Left lobe of liver (tissue), 2 donors: ENCODE measurements at regions not wholly inside any gene's neighbourhood (a gene's known extent, or its start where the extent isn't known, plus 50 kb on each side); places are given as distances from the start of the nearest gene placed in this dataset.

Experiments
- ATAC-seq: fragments of 200-7000 bp; cut with Tn5 transposase; one replicate; pipeline ENCODE4 v1.9.1; 2020; ENCODE audit warnings: mild to moderate bottlenecking, moderate library complexity
- DNase-seq: peaks from one replicate; pipeline ENCODE4 v3.0.0-alpha.2; 2020; ENCODE audit warnings: low spot score
- donor health status: DM: no; HTN: no; CAD: no; lungs with moderate emphysema.
- donor health status: DM: no; HTN: yes; CAD: no.

DNA sequence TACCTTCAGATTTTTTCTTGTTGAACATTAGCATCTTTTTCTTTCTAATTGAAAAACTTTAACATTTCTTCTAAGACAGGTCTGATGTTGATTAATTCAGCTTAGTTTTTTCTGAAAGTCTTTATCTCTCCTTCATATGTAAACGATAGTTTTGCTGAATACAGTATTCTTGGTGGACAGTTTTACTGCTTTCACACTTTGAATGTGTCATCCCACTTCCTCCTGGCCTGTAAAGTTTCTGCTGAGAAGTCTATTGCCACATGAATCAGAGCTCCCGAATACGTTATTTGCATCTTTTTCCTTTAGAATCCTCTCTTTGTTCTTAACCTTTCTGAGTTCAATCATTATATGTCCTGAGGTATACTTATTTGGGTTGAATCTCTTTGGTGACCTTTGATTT, 344.2 kb downstream of the OLFM3 start:
- DNase-seq (no peak), ATAC-seq (no peak)

DNA sequence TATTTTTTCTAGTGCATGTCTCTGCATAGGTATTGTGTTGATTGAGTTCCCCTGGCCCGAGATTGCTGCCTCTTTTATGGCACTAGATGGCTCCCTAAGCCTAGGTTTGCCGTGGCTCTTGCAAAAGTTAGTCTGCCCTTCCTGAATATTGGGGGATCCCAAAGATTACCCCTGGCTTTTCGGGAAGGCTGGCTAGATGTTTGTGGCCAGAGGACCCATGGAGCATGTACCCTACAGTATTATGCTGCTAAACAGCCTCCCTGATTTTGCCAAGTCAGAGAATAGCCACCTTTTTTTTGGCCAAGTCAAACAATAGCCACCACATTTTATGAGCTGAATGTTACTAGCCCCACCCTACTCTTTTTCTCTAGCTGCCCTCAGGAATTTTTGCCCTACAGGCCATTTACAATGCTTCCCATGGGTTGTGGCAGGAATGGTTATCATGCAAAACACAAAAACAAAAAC, 343.2 kb downstream of the OLFM3 start:
- DNase-seq (no peak), ATAC-seq (no peak)

DNA sequence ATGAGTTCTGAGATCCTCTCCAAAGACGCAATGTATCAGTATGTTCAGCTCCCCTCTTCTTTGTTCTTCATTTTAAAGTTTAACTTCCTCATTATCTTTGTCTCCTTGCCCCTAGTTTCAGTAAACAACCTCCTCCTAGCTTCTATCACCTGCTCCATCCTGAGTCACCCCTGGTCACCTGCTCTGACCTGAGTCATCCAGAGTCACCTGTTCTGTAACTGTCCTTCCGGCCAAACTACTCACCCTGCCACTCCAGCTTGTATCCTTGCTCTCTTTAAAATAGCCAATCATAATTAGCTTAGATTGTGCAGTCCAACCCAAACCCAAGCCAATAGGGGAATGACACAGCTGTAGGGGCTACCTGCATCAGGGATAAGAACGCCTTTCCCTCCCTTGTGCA, 332.0 kb downstream of the OLFM3 start:
- ATAC-seq (no peak), DNase-seq (no peak)

GRCh38 chr1:101667761-101668160, 329.0 kb downstream of the OLFM3 start:
- no peak for ATAC-seq

DNA sequence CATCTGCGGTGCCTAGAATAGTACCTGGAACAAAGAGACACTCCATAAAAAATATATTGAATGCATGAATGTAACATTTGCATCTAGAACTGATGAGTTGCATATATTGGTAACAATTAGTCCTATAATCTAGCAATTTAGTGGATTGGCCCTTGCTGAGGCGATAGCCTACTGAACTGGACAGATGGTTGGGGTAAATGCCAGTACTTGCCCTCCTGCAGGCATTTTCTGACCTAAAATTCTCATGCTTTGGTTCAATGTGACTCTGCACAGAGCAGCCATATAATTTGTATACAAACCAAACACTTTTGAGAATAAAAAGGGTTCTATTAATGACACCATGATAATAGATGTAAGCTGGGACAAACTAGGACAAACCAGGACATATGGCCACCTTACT, 313.6 kb downstream of the OLFM3 start:
- no peak for DNase-seq
- no peak for ATAC-seq

More at GRCh38 chr1:101667761-101668160, 329.0 kb downstream of the OLFM3 start:
- DNase-seq: no peak

GRCh38 chr1:101683561-101683960, 313.2 kb downstream of the OLFM3 start:
- DNase-seq (no peak), ATAC-seq (no peak)

DNA sequence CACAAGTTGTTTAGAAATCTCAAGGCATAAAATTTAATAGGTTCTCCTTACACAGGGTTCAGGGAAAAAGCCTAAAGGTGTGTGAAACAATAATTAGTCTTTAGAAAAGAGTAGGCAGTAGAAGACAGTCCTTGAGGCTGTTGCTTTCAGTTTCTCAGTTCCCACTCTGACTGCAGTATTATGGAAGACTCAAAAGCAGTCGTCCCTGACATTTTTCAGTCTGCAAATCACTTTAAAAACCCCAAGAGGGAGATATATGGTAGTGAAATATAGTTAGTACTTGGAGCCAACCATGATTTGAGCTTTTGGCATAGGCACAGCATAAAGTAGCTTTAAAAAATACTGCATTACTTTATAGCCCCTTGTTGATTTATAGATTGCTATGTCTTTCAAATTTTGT, 299.7 kb downstream of the OLFM3 start:
- DNase-seq (no peak), ATAC-seq (no peak)

GRCh38 chr1:101698681-101699080, 298.0 kb downstream of the OLFM3 start:
- no peak for DNase-seq

DNA sequence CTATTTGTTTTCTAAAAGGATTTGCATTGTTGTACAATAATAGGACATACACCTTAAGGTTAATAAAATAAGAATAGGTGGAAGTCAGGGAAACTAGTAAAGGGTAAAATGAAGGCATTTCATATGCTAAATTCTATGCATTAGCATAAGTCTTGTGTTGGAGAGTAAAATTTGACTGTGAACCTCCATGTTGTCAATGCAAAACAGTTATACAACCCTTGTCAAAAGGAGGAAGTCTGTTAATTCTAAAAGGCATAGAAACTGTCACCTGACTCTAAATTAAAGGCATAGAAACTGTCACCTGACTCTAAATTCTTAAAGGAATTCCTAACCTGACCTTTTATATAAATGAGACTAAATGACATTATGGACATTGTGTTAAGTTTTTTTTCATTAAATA, 291.8 kb downstream of the OLFM3 start:
- ATAC-seq (no peak), DNase-seq (no peak)

More at GRCh38 chr1:101698681-101699080, 298.0 kb downstream of the OLFM3 start:
- ATAC-seq: no peak

GRCh38 chr1:101706366-101706765, 290.4 kb downstream of the OLFM3 start:
- no peak for DNase-seq
- no peak for ATAC-seq

DNA sequence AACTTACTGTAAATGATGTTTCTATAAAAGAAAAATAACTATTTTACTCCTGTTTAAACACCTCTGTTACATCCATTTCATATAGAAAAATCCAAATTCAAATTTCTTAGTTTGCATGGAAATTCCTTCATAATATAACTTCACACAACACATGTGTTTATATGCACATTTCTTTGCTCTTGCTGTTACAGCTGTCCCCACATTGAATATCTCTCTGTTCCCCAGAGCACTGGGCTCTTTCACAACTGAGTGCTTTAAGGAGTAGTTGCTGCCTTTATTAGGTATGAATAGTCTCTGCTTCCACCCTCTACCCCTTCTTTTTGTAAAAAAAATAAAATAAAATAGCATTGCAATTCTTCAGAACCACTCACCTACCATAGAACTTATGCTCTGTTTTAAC, 287.0 kb downstream of the OLFM3 start:
- ATAC-seq (no peak), DNase-seq (no peak)

DNA sequence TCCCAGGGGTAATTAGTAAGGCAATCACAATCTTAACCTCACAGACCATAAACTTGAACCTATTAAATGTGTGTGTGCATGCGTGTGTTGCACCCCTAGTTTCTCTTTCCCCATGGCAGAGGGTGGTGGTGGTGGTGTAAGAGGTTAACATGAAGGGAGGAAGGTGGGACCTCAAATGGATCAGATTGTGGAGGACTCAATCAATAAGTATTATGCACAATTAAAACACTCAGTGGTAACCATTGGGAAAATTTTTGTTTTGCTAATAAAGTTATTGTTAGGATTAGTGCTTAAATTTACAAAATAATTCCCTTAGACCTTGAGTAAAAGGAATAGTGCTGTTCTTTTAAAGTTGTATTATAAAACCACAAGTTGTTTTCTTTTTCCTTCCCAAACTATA, 283.0 kb downstream of the OLFM3 start:
- ATAC-seq: no peak
- DNase-seq: no peak

DNA sequence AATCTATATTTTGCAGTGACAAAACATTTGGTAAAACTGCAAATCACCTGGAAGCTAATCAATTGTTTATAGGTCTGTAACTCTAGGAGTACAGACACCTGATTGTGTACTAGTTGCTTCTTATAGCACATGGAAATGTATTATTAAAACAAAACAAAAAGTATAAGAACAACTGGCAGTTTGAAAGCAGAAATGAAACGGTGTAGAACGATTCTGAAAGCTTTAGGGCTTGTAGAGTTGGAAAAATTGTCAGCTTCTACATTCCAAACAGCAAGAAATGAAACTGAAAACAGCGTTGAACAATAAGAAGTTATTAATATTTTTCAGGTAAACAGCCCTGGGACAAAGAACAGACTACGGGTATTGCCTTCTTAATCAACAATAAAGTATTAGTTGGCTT, 273.3 kb downstream of the OLFM3 start:
- DNase-seq (no peak), ATAC-seq (no peak)

- no peak for DNase-seq
- ATAC-seq: no peak
These were observed 268.7 kb downstream of the OLFM3 start for GRCh38 chr1:101728029-101728428.

- ATAC-seq (no peak), DNase-seq (no peak)
These were observed 266.2 kb downstream of the OLFM3 start for GRCh38 chr1:101730559-101730958.

DNA sequence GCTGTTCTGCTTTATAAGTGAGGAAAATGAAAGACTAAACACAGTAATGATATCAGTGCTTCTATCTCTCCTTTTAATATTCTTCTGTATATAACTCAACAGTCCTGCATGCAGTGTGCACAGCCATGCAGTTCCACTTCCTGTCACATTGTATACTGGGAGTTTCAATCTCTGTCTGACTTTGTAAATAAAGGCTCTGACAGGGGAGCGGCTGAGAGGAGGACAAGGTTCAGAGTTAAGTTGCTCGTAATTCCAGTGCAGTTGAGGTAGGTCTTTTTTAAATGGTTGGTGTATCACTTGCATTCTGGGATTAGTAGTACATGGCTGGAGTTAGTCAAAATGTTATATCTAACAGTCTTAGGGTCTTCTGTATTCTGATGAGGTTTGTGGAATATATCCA, 264.5 kb downstream of the OLFM3 start:
- ATAC-seq: no peak
- no peak for DNase-seq

DNA sequence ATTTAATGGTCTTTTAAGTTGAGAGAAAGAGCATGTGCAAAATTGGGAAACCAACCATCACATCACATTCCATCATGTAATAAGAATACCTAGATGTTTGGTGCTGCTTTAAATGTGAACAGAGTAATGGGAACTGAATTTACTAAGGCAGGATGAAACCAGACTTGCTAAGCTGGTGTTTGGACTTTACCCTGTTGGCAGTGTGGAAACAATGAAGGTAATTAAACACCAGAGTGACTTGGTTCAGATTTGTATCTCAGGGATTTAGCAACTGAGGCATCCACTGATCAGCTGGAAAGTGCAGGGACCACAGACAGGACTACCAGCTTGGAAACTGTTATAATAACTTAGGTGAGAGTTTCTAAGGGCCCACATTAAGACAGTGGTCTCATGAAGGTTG, 263.4 kb downstream of the OLFM3 start:
- no peak for DNase-seq
- no peak for ATAC-seq

- DNase-seq (no peak), ATAC-seq (no peak)
These were observed 258.3 kb downstream of the OLFM3 start for GRCh38 chr1:101738475-101738874.

GRCh38 chr1:101739146-101739545, 257.6 kb downstream of the OLFM3 start:
- DNase-seq (no peak), ATAC-seq (no peak)

DNA sequence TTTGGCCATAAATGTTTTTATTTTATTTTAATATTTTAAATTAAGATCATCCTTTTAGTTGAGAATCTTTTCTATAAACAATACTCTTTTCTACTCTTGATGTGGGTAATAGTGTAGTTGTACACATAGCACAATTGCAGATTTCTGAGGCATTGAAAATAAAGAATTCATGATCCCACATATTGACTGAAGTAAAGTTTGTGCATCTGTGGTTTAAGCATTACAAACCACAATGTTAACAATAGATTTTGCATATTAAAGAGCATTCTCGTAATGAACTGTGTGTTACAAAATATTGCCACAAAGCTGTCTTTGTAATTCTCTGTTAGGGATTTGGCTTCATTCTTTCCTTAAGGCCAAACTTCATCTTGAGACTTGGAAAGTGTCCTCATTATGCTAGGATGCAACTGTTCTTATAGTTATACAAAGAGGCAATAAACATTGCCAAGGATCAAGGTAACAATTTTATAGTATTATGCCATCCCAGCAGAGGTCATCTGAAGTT, 256.8 kb downstream of the OLFM3 start:
- ATAC-seq (no peak), DNase-seq (no peak)

GRCh38 chr1:101741910-101742309, 254.8 kb downstream of the OLFM3 start:
- DNase-seq (no peak), ATAC-seq (no peak)

GRCh38 chr1:101742509-101742908, 254.2 kb downstream of the OLFM3 start:
- no peak for ATAC-seq
- no peak for DNase-seq

- DNase-seq: no peak
- no peak for ATAC-seq
These were observed 251.0 kb downstream of the OLFM3 start for GRCh38 chr1:101745551-101746270.
